Left ventricle myocardium inferior (tissue), 1 donor: ENCODE measurements at regions not wholly inside any gene's neighbourhood (a gene's known extent, or its start where the extent isn't known, plus 50 kb on each side); places are given as distances from the start of the nearest gene placed in this dataset.

Source experiments
- DNase-seq: peaks from one replicate; pipeline ENCODE4 v3.0.0-alpha.2; 2020
- H3K27ac ChIP-seq: fragments of 200-600 bp; replicated peaks from 2 replicates; pipeline ENCODE4 v1.8.0; 2021
- H3K27me3 ChIP-seq: fragments of 200-600 bp; 2 replicates; pipeline ENCODE4 v1.8.0; 2021; ENCODE audit warnings: low read depth
- H3K36me3 ChIP-seq: fragments of 200-600 bp; 2 replicates; pipeline ENCODE4 v1.8.0; 2021
- H3K4me1 ChIP-seq: fragments of 200-600 bp; 2 replicates; pipeline ENCODE4 v1.8.0; 2021
- H3K4me3 ChIP-seq: fragments of 200-600 bp; 2 replicates; pipeline ENCODE4 v1.8.0; 2021; ENCODE audit warnings: mild to moderate bottlenecking, moderate library complexity
- H3K9me3 ChIP-seq: fragments of 200-600 bp; replicated peaks from 2 replicates; pipeline ENCODE4 v1.8.0; 2021
- intact Hi-C: fragments of 100-400 bp; cut with micrococcal nuclease; formaldehyde crosslinking; loops from one replicate; pipeline ENCODE4 v1.11.0; 2022
- TF ChIP-seq, protein P1 (sequence below): fragments of 200-600 bp; IDR thresholded peaks from 2 replicates; pipeline ENCODE4 v1.8.0; 2021; ENCODE audit warnings: antibody characterized with exemption, mild to moderate bottlenecking, borderline replicate concordance
- donor health status: DM: no; HTN: yes; CAD: no; lungs with severe emphysema.

DNA sequence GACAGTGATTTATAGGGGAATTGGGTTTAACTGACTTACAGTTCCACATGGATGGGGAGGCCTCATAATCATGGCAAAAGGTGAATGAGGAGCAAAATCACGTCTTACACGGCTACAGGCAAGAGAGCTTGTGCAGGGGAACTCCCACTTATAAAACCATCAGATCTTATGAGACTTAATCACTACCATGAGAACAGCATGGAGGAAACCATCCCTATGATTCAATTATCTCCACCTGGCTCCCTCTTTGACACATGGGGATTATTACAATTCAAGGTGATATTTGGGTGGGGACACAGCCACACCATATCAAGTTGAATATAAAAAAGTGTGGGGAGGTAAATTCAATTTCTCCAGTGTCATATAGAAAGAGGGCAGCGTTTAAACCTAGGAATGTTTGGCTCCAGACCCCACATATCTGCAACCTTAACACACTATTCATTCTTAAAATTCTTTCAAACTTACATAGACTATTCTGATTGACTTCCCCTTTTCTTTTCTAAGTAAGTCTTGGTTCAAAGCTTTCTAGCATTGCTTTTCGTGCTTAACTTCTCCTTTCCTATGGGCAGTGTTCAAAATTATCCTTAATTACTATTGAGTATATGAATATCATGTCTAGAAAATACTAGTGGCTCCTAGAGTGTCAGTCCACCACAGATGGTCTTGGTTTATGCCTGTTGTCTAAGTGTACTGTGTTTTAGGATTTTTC is 446.7 kb upstream of the GBE1 start:
- no peak overlapping the region for H3K4me3 ChIP-seq
- DNase-seq: no peak

DNA sequence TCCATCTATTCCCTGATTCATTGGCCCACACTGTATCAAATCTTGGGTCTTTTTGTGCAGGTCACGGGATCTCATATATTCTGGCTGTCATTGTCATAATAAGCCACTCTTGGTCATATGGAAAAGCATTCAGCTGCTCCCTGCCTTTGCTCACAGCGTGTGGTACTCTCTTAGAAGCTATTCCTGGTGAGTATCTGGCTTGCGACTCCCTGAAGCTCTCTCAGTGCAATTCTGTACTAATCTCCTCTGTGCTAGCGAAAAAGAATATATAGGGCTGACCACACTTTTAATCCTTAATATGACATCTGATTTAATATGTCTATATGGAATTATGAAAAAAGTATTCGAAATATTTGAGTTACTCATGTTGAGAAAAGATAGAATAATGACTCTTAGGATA is 440.8 kb upstream of the GBE1 start:
- no peak overlapping the region for H3K27ac ChIP-seq
- TF ChIP-seq, protein P1, sequence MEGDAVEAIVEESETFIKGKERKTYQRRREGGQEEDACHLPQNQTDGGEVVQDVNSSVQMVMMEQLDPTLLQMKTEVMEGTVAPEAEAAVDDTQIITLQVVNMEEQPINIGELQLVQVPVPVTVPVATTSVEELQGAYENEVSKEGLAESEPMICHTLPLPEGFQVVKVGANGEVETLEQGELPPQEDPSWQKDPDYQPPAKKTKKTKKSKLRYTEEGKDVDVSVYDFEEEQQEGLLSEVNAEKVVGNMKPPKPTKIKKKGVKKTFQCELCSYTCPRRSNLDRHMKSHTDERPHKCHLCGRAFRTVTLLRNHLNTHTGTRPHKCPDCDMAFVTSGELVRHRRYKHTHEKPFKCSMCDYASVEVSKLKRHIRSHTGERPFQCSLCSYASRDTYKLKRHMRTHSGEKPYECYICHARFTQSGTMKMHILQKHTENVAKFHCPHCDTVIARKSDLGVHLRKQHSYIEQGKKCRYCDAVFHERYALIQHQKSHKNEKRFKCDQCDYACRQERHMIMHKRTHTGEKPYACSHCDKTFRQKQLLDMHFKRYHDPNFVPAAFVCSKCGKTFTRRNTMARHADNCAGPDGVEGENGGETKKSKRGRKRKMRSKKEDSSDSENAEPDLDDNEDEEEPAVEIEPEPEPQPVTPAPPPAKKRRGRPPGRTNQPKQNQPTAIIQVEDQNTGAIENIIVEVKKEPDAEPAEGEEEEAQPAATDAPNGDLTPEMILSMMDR: no peak
- H3K4me1 ChIP-seq: no peaks in the 10 kb centered on the region
- no peak for DNase-seq
- intact Hi-C loops: no loop called here
- no peaks in the 10 kb centered on the region for H3K36me3 ChIP-seq
- H3K9me3 ChIP-seq: no peaks in the 10 kb centered on the region
- no peak overlapping the region for H3K4me3 ChIP-seq
- H3K27me3 ChIP-seq: no peaks in the 10 kb centered on the region

More for the DNA sequence above, 446.7 kb upstream of the GBE1 start:
- no peaks in the 10 kb centered on the region for H3K4me1 ChIP-seq
- no peaks in the 10 kb centered on the region for H3K27me3 ChIP-seq
- H3K9me3 ChIP-seq: no peaks in the 10 kb centered on the region
- TF ChIP-seq, protein P1: no peak
- no peaks in the 10 kb centered on the region for H3K36me3 ChIP-seq
- no peak overlapping the region for H3K27ac ChIP-seq
- intact Hi-C loops: no loop called here

DNA sequence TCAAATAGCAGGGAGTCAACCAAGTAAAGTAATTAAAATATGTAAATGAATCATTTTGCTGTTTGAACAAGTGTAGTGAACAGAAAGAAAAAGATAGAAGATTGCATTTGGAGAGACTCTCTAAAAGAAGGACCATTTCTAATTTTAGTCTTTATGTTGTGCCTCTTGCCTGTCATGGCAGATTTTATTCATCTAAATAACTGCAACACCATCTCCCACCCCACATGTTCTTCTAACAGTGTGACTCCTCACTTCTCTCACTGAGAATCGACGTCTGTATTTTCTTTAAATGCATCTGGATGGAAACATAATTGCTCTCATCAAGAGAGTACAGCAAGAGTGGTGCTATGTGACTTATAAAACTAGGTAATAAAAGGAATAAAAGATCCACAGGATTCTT is 439.9 kb upstream of the GBE1 start:
- Histone ChIP-seq H3K27me3 (no peaks in the 10 kb centered on the region), H3K4me3 (no peak overlapping the region), H3K27ac (no peak overlapping the region), H3K9me3 (no peaks in the 10 kb centered on the region), H3K4me1 (no peaks in the 10 kb centered on the region), H3K36me3 (no peaks in the 10 kb centered on the region)
- intact Hi-C loops: no loop called here
- no peak for DNase-seq
- TF ChIP-seq, protein P1: no peak

DNA sequence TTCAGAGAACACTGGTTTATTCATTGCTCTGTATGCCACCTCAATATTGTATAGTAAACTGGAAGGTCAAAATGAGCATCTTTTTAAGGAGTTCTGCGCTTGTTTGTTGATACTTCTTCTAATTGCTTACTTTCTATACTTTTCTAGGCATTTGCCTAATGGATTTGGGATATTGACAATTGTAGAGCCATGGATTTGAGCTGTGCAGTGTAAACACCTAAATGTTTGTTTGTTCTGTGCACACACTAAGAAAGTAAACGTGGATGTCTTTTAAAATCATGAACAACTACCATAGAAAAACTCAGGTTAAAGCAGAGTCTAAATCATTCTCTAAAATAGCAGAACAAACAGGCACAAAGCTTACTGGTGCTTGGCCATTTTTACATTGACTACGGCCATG is 436.6 kb upstream of the GBE1 start:
- intact Hi-C loops: no loop called here
- DNase-seq: no peak
- no peaks in the 10 kb centered on the region for H3K27me3 ChIP-seq
- no peak overlapping the region for H3K4me3 ChIP-seq
- TF ChIP-seq, protein P1: no peak
- H3K9me3 ChIP-seq: no peaks in the 10 kb centered on the region
- no peak overlapping the region for H3K27ac ChIP-seq
- no peaks in the 10 kb centered on the region for H3K4me1 ChIP-seq
- no peaks in the 10 kb centered on the region for H3K36me3 ChIP-seq

DNA sequence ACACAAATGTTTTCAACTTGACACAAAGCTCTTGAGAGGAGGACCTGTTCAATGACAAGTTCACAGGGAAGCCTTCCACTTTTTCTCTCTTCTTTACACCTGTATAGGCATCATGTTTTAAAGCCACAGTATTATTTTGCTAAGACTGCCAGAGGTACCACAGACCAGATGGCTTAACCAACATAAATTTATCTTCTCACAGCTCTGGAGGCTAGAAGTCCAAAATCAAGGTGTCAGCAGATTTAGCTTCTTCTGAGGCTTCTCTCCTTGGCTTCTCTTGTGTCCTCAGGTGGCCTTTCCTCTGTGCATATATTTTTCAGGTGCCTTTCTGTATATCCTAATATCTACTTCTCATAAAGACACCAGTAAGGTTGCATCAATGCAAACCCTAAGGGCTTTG is 435.2 kb upstream of the GBE1 start:
- Histone ChIP-seq H3K27ac (no peak overlapping the region), H3K4me3 (no peak overlapping the region), H3K36me3 (no peaks in the 10 kb centered on the region), H3K27me3 (no peaks in the 10 kb centered on the region), H3K9me3 (no peaks in the 10 kb centered on the region), H3K4me1 (no peaks in the 10 kb centered on the region)
- intact Hi-C loops: no loop called here
- no peak for DNase-seq
- TF ChIP-seq, protein P1: no peak
